K562 (cell line): ENCODE measurements at regions not wholly inside any gene's neighbourhood (a gene's known extent, or its start where the extent isn't known, plus 50 kb on each side); places are given as distances from the start of the nearest gene placed in this dataset.

Experiments used
- ATAC-seq: fragments of 200-7000 bp; cut with Tn5 transposase; 3 replicates; pipeline ENCODE4 v1.9.1; 2020; ENCODE audit warnings: moderate library complexity
- BruUV-seq: library from RNA; stranded (reverse); fragments of 400-500 nt; replicated peaks from 2 replicates; lab custom pipeline; 2021; lab: Mats Ljungman, UMichigan
- CTCF ChIA-PET: fragments of 300-600 bp; formaldehyde crosslinking; extraction: SDS; loops from one replicate; lab custom pipeline; 2021; ENCODE audit warnings: low intra/inter-chr PET ratio; lab: Yijun Ruan, JAX
- POLR2A ChIA-PET: fragments of 300-600, 350-650 bp; sonication (Branson Sonifier 250); formaldehyde crosslinking; extraction: SDS; loops from one replicate; lab custom pipeline; 2021; ENCODE audit warnings: antibody characterized with exemption, inconsistent platforms; lab: Yijun Ruan, JAX
- DNase-seq, 4 experiments: peaks; one replicate each; pipeline versions ENCODE4 v3.0.0 to v3.0.0-alpha.2; 2011 to 2018; ENCODE audit warnings: low spot score in 3 of 4, mixed read lengths in 3 of 4; ENCODE audit errors: extremely low read depth in 1 of 4
- FAIRE-seq: peaks from 2 replicates; lab custom pipeline; 2011; peaks lifted over from hg19 to GRCh38; lab: Jason Lieb, UNC
- H2AFZ ChIP-seq: 2 replicates; pipeline ENCODE4 v1.6.0; 2011; ENCODE audit warnings: low read depth, low read length, control low read depth, inconsistent platforms
- H3K27ac ChIP-seq: fragments of 200-600 bp; 3 replicates; pipeline ENCODE4 v1.8.0; 2011; ENCODE audit warnings: low read depth, mild to moderate bottlenecking, control low read depth, inconsistent platforms, low read length, moderate library complexity, mixed read lengths; ENCODE audit errors: extremely low read depth
- H3K27me3 ChIP-seq, 2 experiments: fragments of 300-600 bp in 1 of 2; 2 replicates in 1 of 2; 3 replicates in 1 of 2; pipeline versions ENCODE4 v1.6.0 to v1.8.0; 2011; ENCODE audit warnings: inconsistent platforms in 2 of 2, low read length in 2 of 2, mild to moderate bottlenecking in 1 of 2, mixed read lengths in 1 of 2, moderate library complexity in 1 of 2; ENCODE audit not compliant: control insufficient read depth in 2 of 2, insufficient read depth in 2 of 2
- H3K36me3 ChIP-seq: fragments of 300-600 bp; 3 replicates; pipeline ENCODE4 v1.8.0; 2011; ENCODE audit warnings: mild to moderate bottlenecking, low read length, inconsistent platforms; ENCODE audit not compliant: control insufficient read depth, insufficient read depth
- H3K4me1 ChIP-seq, 2 experiments: fragments of 200-600 bp in 1 of 2; replicated peaks in 1 of 2; 2 replicates in 1 of 2; 3 replicates in 1 of 2; pipeline versions ENCODE4 v1.5.1 to v1.8.0; 2011; ENCODE audit warnings: inconsistent platforms in 2 of 2, low read length in 2 of 2, mild to moderate bottlenecking in 1 of 2, mixed read lengths in 1 of 2, moderate library complexity in 1 of 2; ENCODE audit not compliant: control insufficient read depth in 2 of 2, insufficient read depth in 2 of 2
- H3K4me2 ChIP-seq: 2 replicates; pipeline ENCODE4 v1.6.1; 2011; ENCODE audit warnings: low read length, control low read depth, inconsistent platforms, mixed read lengths; ENCODE audit not compliant: insufficient read depth
- H3K4me3 ChIP-seq: fragments of 200-600 bp; sonication (generic), shearing (Covaris generic); 2 replicates; pipeline ENCODE4 v1.5.1; 2016; ENCODE audit warnings: control low read depth, inconsistent platforms
- H3K79me2 ChIP-seq: fragments of 200-600 bp; 3 replicates; pipeline ENCODE4 v1.8.0; 2011; ENCODE audit warnings: low read length, inconsistent platforms; ENCODE audit not compliant: control insufficient read depth, insufficient read depth
- H3K9ac ChIP-seq, 2 experiments: 2 replicates each; pipeline versions ENCODE4 v1.6.0 to v1.6.1; 2011; ENCODE audit warnings: low read depth in 2 of 2, low read length in 2 of 2, control low read depth in 1 of 2, inconsistent platforms in 1 of 2, mild to moderate bottlenecking in 1 of 2, mixed read lengths in 1 of 2; ENCODE audit not compliant: insufficient read depth in 1 of 2
- H3K9me1 ChIP-seq: one replicate; pipeline ENCODE4 v1.6.0; 2011; ENCODE audit warnings: inconsistent platforms, mild to moderate bottlenecking, low read length, moderate library complexity; ENCODE audit not compliant: control insufficient read depth, insufficient read depth
- H3K9me3 ChIP-seq: replicated peaks from 2 replicates; pipeline ENCODE4 v1.5.1; 2011; ENCODE audit warnings: low read depth, low read length, inconsistent platforms; ENCODE audit not compliant: control insufficient read depth, insufficient read depth
- H4K20me1 ChIP-seq: replicated peaks from 2 replicates; pipeline ENCODE4 v1.6.1; 2011; ENCODE audit warnings: low read length, inconsistent platforms, mixed read lengths; ENCODE audit not compliant: control insufficient read depth, insufficient read depth
- BACH1 ChIP-seq: fragments of 200-800 bp; sonication (Bioruptor generic); IDR thresholded peaks from 2 replicates; pipeline ENCODE4 v1.6.1; 2016; ENCODE audit warnings: missing genetic modification characterization, missing compliant biosample characterization
- CXXC5 ChIP-seq: fragments of 250-450 bp; sonication (Bioruptor Pico); IDR thresholded peaks from 2 replicates; pipeline ENCODE4 v1.8.0; 2022; ENCODE audit warnings: inconsistent platforms, mild to moderate bottlenecking, moderate library complexity
- DLX4 ChIP-seq: fragments of 250-450 bp; sonication (Bioruptor Pico); IDR thresholded peaks from 2 replicates; pipeline ENCODE4 v1.6.1; 2021; ENCODE audit warnings: mild to moderate bottlenecking
- E2F6 ChIP-seq, 2 experiments: IDR thresholded peaks; 2 replicates each; pipeline ENCODE4 v1.6.1; 2011; ENCODE audit warnings: borderline replicate concordance in 1 of 2, control low read depth in 1 of 2, low read depth in 1 of 2, low read length in 1 of 2, mild to moderate bottlenecking in 1 of 2, mixed read lengths in 1 of 2, moderate library complexity in 1 of 2; ENCODE audit not compliant: insufficient read depth in 1 of 2, insufficient read length in 1 of 2, poor library complexity in 1 of 2, severe bottlenecking in 1 of 2; ENCODE audit errors: extremely low read depth in 1 of 2
- HES1 ChIP-seq: fragments of 450-650 bp; IDR thresholded peaks from 2 replicates; pipeline ENCODE4 v1.6.1; 2016; ENCODE audit warnings: low read depth, mild to moderate bottlenecking, moderate library complexity
- NCOA1 ChIP-seq: fragments of 450-650 bp; IDR thresholded peaks from 2 replicates; pipeline ENCODE4 v1.6.1; 2016; ENCODE audit warnings: low read depth
- NR3C1 ChIP-seq: sonication (generic); formaldehyde crosslinking; IDR thresholded peaks from 2 replicates; pipeline ENCODE4 v1.8.1; 2022; ENCODE audit warnings: missing genetic modification reagents
- RBM34 ChIP-seq: fragments of 200-400 bp; formaldehyde crosslinking; IDR thresholded peaks from 2 replicates; pipeline ENCODE4 v1.6.1; 2018; ENCODE audit warnings: low read length, borderline replicate concordance; ENCODE audit not compliant: insufficient read depth
- THRAP3 ChIP-seq: fragments of 450-650 bp; IDR thresholded peaks from 2 replicates; pipeline ENCODE4 v1.6.1; 2016; ENCODE audit warnings: mild to moderate bottlenecking, inconsistent platforms, borderline replicate concordance
- ZFP91 ChIP-seq: sonication (generic); formaldehyde crosslinking; IDR thresholded peaks from 2 replicates; pipeline ENCODE4 v1.8.0; 2022; ENCODE audit warnings: mild to moderate bottlenecking, missing genetic modification reagents
- ZNF639 ChIP-seq, 2 experiments: fragments of 200-800 bp in 1 of 2; sonication (Bioruptor generic) in 1 of 2; sonication (generic) in 1 of 2; formaldehyde crosslinking in 1 of 2; IDR thresholded peaks in 1 of 2; conservative IDR thresholded peaks in 1 of 2; 2 replicates each; pipeline versions ENCODE4 v1.5.0 to v1.6.1; 2016 to 2020; ENCODE audit warnings: missing compliant biosample characterization in 1 of 2, missing genetic modification characterization in 1 of 2, missing genetic modification reagents in 1 of 2
- WGBS: fragments of 100-300 bp; shearing (Covaris generic); methylation state at CpG from one replicate; pipeline ENCODE4 v1.1.6; 2016; ENCODE audit warnings: low coverage, mixed read lengths; ENCODE audit not compliant: insufficient coverage; ENCODE audit errors: missing lambda C conversion rate; 5-methylcytosine and 5-hydroxymethylcytosine counted together
- in situ Hi-C: fragments of 300-500 bp; cut with MboI; formaldehyde crosslinking; loops from 4 replicates; pipeline ENCODE4 v1.15.0; 2018; ENCODE audit warnings: inconsistent platforms, mixed read lengths
- intact Hi-C: fragments of 100-400 bp; cut with micrococcal nuclease; formaldehyde crosslinking; loops from 2 replicates; pipeline ENCODE4 v1.14.2; 2022

- no TSS peak for BruUV-seq
- H3K9ac ChIP-seq: no peak overlapping the region
- POLR2A ChIA-PET: no interaction called here
- no peak overlapping the region for H3K4me2 ChIP-seq
- H2AFZ ChIP-seq: no peak overlapping the region
- FAIRE-seq (no peak), DNase-seq (no peak), ATAC-seq (no peak)
- H3K27me3 ChIP-seq: no peaks in the 10 kb centered on the region
- TF ChIP-seq CXXC5 (CRISPR knock-in tag): no peak
- TF ChIP-seq BACH1 (tag): no peak
- no peak for TF ChIP-seq THRAP3
- no peak for TF ChIP-seq E2F6 (IDR thresholded peaks at IDR 0.05; ENCODE audit: borderline replicate concordance in 1 of 2, extremely low read depth in 1 of 2, insufficient read depth in 1 of 2, insufficient read length in 1 of 2, low read depth in 1 of 2, low read length in 1 of 2, poor library complexity in 1 of 2, severe bottlenecking in 1 of 2)
- no peak for TF ChIP-seq NCOA1
- TF ChIP-seq NR3C1 (CRISPR knock-in tag): no peak
- TF ChIP-seq HES1: no peak
- no peak for TF ChIP-seq DLX4 (CRISPR knock-in tag)
- TF ChIP-seq ZNF639 (CRISPR knock-in tag; conservative IDR thresholded peaks at IDR 0.05 in 1 of 2, IDR thresholded peaks at IDR 0.05 in 1 of 2): no peak
- no peak for TF ChIP-seq RBM34
- no peak for TF ChIP-seq ZFP91 (CRISPR knock-in tag)
- no peaks in the 10 kb centered on the region for H3K9me3 ChIP-seq
- H3K4me1 ChIP-seq: no peaks in the 10 kb centered on the region
- no peaks in the 10 kb centered on the region for H3K79me2 ChIP-seq
- no peaks in the 10 kb centered on the region for H4K20me1 ChIP-seq
- intact Hi-C loops (no loop called here), in situ Hi-C loops (no loop called here)
- no peak overlapping the region for H3K4me3 ChIP-seq
- H3K36me3 ChIP-seq: no peaks in the 10 kb centered on the region
- H3K27ac ChIP-seq: no peak overlapping the region
- CTCF ChIA-PET: no interaction called here
- WGBS: 0% methylated on average over 2 of the region's 2 CpGs
- H3K9me1 ChIP-seq: no peaks in the 10 kb centered on the region
These were observed 51.5 kb upstream of the SLC4A4 start for GRCh38 chr4:71287305-71287704.
